Vagina (tissue), 2 donors: ENCODE measurements at regions not wholly inside any gene's neighbourhood (a gene's known extent, or its start where the extent isn't known, plus 50 kb on each side); places are given as distances from the start of the nearest gene placed in this dataset.

Source experiments
- DNase-seq, 2 donors: peaks; one replicate each; pipeline ENCODE4 v3.0.0-alpha.2; 2017; ENCODE audit errors: extremely low spot score in 2 of 2
- H3K27ac ChIP-seq: fragments of 200-600 bp; sonication (generic); one replicate; pipeline ENCODE4 v1.5.1; 2019
- H3K27me3 ChIP-seq: fragments of 200-600 bp; sonication (generic); one replicate; pipeline ENCODE4 v1.5.1; 2019
- H3K36me3 ChIP-seq, 2 donors: fragments of 200-600 bp; sonication (generic); one replicate each; pipeline ENCODE4 v1.5.1; 2017 to 2019
- H3K4me1 ChIP-seq: fragments of 200-600 bp; sonication (generic); one replicate; pipeline ENCODE4 v1.5.1; 2019
- H3K4me3 ChIP-seq, 2 donors: fragments of 200-600 bp; sonication (generic); 1 replicate in 1 of 2; 2 replicates in 1 of 2; pipeline ENCODE4 v1.5.1; 2016 to 2019
- H3K9me3 ChIP-seq: fragments of 200-600 bp; sonication (generic); one replicate; pipeline ENCODE4 v1.5.1; 2019
- CTCF ChIP-seq, 3 experiments: fragments of 450-650 bp in 2 of 3; fragments of 200-600 bp in 1 of 3; sonication (generic) in 1 of 3; IDR thresholded peaks; one replicate each; pipeline ENCODE4 v1.5.1; 2017 to 2019; ENCODE audit warnings: antibody characterized with exemption in 3 of 3, mild to moderate bottlenecking in 2 of 3, moderate library complexity in 2 of 3
- POLR2A ChIP-seq, 2 donors: fragments of 450-650 bp; IDR thresholded peaks; one replicate each; pipeline ENCODE4 v1.6.1; 2017; ENCODE audit warnings: antibody characterized with exemption in 2 of 2, mild to moderate bottlenecking in 2 of 2, moderate library complexity in 2 of 2
- POLR2AphosphoS5 ChIP-seq, 2 donors: sonication (generic); formaldehyde crosslinking; IDR thresholded peaks; one replicate each; pipeline ENCODE4 v1.9.0; 2017; ENCODE audit warnings: antibody characterized with exemption in 2 of 2, mild to moderate bottlenecking in 2 of 2, low read depth in 1 of 2; ENCODE audit not compliant: insufficient read depth in 1 of 2
- intact Hi-C: fragments of 100-400 bp; cut with DNase I; formaldehyde crosslinking; loops from one replicate; pipeline ENCODE4 v1.15.1; 2023

- H3K4me1 ChIP-seq, result no peaks in the 10 kb centered on the region
- H3K4me3 ChIP-seq, result no peak overlapping the region
- no peaks in the 10 kb centered on the region for H3K9me3 ChIP-seq
- no peaks in the 10 kb centered on the region for H3K36me3 ChIP-seq
- H3K27me3 ChIP-seq, result no peaks in the 10 kb centered on the region
- intact Hi-C loops, result no loop called here
- no peak for TF ChIP-seq CTCF (IDR thresholded peaks at IDR 0.05)
- TF ChIP-seq POLR2AphosphoS5 (IDR thresholded peaks at IDR 0.05; ENCODE audit: insufficient read depth in 1 of 2, low read depth in 1 of 2), result no peak
- TF ChIP-seq POLR2A (IDR thresholded peaks at IDR 0.05), result no peak
- H3K27ac ChIP-seq, result no peak overlapping the region
- peak in 1 of 2 donors; percentile 77 for DNase-seq
These were observed 241.9 kb downstream of the IRX2 start for GRCh38 chr5:2509527-2509926.

- Histone ChIP-seq H3K4me1 (no peaks in the 10 kb centered on the region), H3K4me3 (no peak overlapping the region), H3K36me3 (no peaks in the 10 kb centered on the region), H3K27ac (no peak overlapping the region), H3K27me3 (no peaks in the 10 kb centered on the region), H3K9me3 (no peaks in the 10 kb centered on the region)
- DNase-seq, result peak in 1 of 2 donors; percentile 67
- intact Hi-C loops, result no loop called here
- no peak for TF ChIP-seq CTCF (IDR thresholded peaks at IDR 0.05)
- no peak for TF ChIP-seq POLR2AphosphoS5 (IDR thresholded peaks at IDR 0.05; ENCODE audit: insufficient read depth in 1 of 2, low read depth in 1 of 2)
- no peak for TF ChIP-seq POLR2A (IDR thresholded peaks at IDR 0.05)
These were observed 243.0 kb downstream of the IRX2 start for GRCh38 chr5:2508514-2508913.

- Histone ChIP-seq H3K27ac (no peak overlapping the region), H3K4me3 (no peak overlapping the region), H3K9me3 (no peaks in the 10 kb centered on the region), H3K4me1 (no peaks in the 10 kb centered on the region), H3K36me3 (no peaks in the 10 kb centered on the region), H3K27me3 (no peaks in the 10 kb centered on the region)
- DNase-seq, result no peak
- TF ChIP-seq CTCF (IDR thresholded peaks at IDR 0.05), result no peak
- no peak for TF ChIP-seq POLR2AphosphoS5 (IDR thresholded peaks at IDR 0.05; ENCODE audit: insufficient read depth in 1 of 2, low read depth in 1 of 2)
- intact Hi-C loops, result no loop called here
These were observed 243.9 kb downstream of the IRX2 start for GRCh38 chr5:2507611-2508010.

- no peaks in the 10 kb centered on the region for H3K9me3 ChIP-seq
- no peaks in the 10 kb centered on the region for H3K27me3 ChIP-seq
- no peaks in the 10 kb centered on the region for H3K36me3 ChIP-seq
- intact Hi-C loops, result no loop called here
- no peak overlapping the region for H3K4me3 ChIP-seq
- DNase-seq, result no peak
- H3K4me1 ChIP-seq, result no peaks in the 10 kb centered on the region
- TF ChIP-seq POLR2AphosphoS5 (IDR thresholded peaks at IDR 0.05; ENCODE audit: insufficient read depth in 1 of 2, low read depth in 1 of 2) (no peak), CTCF (IDR thresholded peaks at IDR 0.05) (no peak), POLR2A (IDR thresholded peaks at IDR 0.05) (no peak)
- no peak overlapping the region for H3K27ac ChIP-seq
These were observed 244.9 kb downstream of the IRX2 start for GRCh38 chr5:2506603-2507002.

- no peaks in the 10 kb centered on the region for H3K4me1 ChIP-seq
- H3K27ac ChIP-seq, result no peak overlapping the region
- no peaks in the 10 kb centered on the region for H3K36me3 ChIP-seq
- TF ChIP-seq POLR2A (IDR thresholded peaks at IDR 0.05) (no peak), CTCF (IDR thresholded peaks at IDR 0.05) (no peak), POLR2AphosphoS5 (IDR thresholded peaks at IDR 0.05; ENCODE audit: insufficient read depth in 1 of 2, low read depth in 1 of 2) (no peak)
- no peaks in the 10 kb centered on the region for H3K27me3 ChIP-seq
- no peaks in the 10 kb centered on the region for H3K9me3 ChIP-seq
- no peak for DNase-seq
- H3K4me3 ChIP-seq, result no peak overlapping the region
- intact Hi-C loops, result no loop called here
These were observed 246.3 kb downstream of the IRX2 start for GRCh38 chr5:2505217-2505616.
